Muscle of leg (tissue), 3 donors: ENCODE measurements at regions not wholly inside any gene's neighbourhood (a gene's known extent, or its start where the extent isn't known, plus 50 kb on each side); places are given as distances from the start of the nearest gene placed in this dataset.

ENCODE experiments used
- DNase-seq: peaks from one replicate; pipeline ENCODE4 v3.0.0; 2013
- H3K27ac ChIP-seq: one replicate; pipeline ENCODE4 v1.5.1; 2013; ENCODE audit warnings: mild to moderate bottlenecking, low read length, control low read depth
- H3K27me3 ChIP-seq: one replicate; pipeline ENCODE4 v1.6.1; 2013; ENCODE audit warnings: low read length; ENCODE audit not compliant: control insufficient read depth, insufficient read depth
- H3K36me3 ChIP-seq: one replicate; pipeline ENCODE4 v1.6.1; 2013; ENCODE audit warnings: low read length; ENCODE audit not compliant: control insufficient read depth, insufficient read depth
- H3K4me1 ChIP-seq: one replicate; pipeline ENCODE4 v1.6.1; 2013; ENCODE audit warnings: low read length; ENCODE audit not compliant: control insufficient read depth, insufficient read depth
- H3K4me3 ChIP-seq: one replicate; pipeline ENCODE4 v1.5.1; 2013; ENCODE audit warnings: low read length, control low read depth
- H3K9me3 ChIP-seq: replicated peaks from 2 replicates; pipeline ENCODE4 v1.6.1; 2013; ENCODE audit warnings: low read depth, low read length; ENCODE audit not compliant: control insufficient read depth
- WGBS: methylation state at CpG from one replicate; pipeline ENCODE4 v1.1.5; 2013; ENCODE audit warnings: missing lambda C conversion rate; ENCODE audit not compliant: insufficient coverage; 5-methylcytosine and 5-hydroxymethylcytosine counted together

DNA sequence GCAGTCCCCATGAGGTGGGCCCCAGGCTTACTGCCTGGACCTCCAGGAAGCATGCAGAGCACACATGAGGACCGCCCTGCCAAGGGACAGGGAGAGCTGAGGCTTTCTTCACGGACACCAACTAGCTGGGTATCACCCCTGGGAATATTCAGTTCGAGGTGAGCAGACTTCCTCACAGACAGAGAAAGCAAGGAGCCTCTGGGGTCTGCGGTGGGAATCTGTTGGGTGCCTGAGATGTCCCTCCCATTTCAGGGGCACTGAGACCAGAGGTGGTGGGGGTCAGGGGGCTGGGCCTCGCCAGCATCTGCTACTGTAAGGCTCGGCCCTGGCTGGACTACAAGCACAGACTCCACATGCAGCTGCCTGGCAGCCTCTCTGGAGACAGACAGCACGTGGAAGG is 74.3 kb upstream of the SYNDIG1 start:
- WGBS = 56% methylated on average over 6 of the region's 7 CpGs
- no peak for DNase-seq
- H3K27ac ChIP-seq = no peak overlapping the region
- no peaks in the 10 kb centered on the region for H3K36me3 ChIP-seq
- H3K4me1 ChIP-seq = no peaks in the 10 kb centered on the region
- no peak overlapping the region for H3K4me3 ChIP-seq
- no peaks in the 10 kb centered on the region for H3K9me3 ChIP-seq
- H3K27me3 ChIP-seq = peaks cover 4% of the 10 kb centered on the region

DNA sequence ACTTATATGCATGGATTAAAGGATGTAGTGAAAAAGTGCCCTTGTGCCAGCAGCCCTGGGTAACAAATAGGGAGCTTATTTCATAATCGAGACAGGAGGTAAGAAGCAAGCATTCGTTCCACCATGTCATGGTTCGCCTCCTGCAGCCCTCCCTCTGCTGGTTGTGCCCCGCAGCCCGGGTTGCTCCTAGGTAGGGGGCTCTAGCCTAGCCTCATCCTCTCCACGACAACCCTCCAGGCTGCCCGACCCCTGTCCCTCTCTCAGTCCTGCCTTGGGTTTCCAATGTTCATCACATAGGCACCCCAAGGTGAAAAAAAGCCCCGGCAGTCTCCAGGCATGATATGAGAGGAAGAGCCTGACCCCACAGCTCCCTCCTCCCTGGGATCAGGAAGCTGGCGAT is 75.5 kb upstream of the SYNDIG1 start:
- Histone ChIP-seq H3K4me1 (peaks cover 8% of the 10 kb centered on the region), H3K27ac (no peak overlapping the region), H3K9me3 (no peaks in the 10 kb centered on the region), H3K27me3 (peaks cover 7% of the 10 kb centered on the region), H3K4me3 (no peak overlapping the region), H3K36me3 (no peaks in the 10 kb centered on the region)
- no peak for DNase-seq
- WGBS = 63% methylated on average over 7 of the region's 9 CpGs

DNA sequence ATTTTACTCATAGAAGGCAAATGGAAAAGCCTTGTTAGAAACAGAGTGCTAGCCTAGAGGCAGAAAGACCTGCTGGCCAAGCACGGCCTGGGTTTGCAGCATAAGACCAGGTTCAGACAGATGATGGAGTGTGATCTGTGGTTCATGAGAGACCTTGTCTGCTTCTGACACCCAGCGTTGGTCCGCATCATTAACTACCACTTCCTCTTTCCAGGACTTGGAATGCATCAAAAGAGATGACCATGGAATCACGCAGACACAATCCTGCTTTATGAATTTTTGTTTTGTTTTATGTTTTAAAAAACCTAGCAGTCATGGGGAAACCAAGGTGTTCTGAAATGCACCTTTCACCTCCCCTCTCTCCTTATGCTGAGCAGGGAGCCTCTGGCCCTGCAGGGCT is 76.8 kb upstream of the SYNDIG1 start:
- 100% methylated on average over 1 of the region's 4 CpGs for WGBS
- H3K4me1 ChIP-seq = peaks cover 9% of the 10 kb centered on the region
- no peaks in the 10 kb centered on the region for H3K36me3 ChIP-seq
- peaks cover 7% of the 10 kb centered on the region for H3K27me3 ChIP-seq
- no peak for DNase-seq
- H3K9me3 ChIP-seq = no peaks in the 10 kb centered on the region
- no peak overlapping the region for H3K27ac ChIP-seq
- H3K4me3 ChIP-seq = no peak overlapping the region

DNA sequence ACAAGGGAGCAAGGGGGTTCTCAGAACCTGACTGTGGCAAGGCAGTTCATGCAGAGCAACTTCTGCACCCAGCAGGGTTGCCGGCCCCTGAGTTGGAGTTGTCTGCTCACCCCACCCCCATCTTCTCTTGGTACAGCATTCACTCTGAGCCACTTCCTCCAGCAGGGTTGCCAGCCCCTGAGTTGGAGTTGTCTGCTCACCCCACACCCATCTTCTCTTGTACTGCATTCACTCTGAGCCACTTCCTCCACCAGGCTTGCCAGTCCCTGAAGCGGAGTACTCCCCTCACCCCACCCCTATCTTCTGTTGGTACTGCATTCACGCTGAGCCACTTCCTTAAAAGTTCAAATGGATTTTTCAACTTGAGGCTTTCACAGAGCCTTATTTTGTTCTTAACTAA is 79.7 kb upstream of the SYNDIG1 start:
- H3K9me3 ChIP-seq = no peaks in the 10 kb centered on the region
- WGBS = 53% methylated on average over 2 of the region's 3 CpGs
- H3K4me3 ChIP-seq = no peak overlapping the region
- DNase-seq = peak; percentile 59
- peaks cover 9% of the 10 kb centered on the region for H3K4me1 ChIP-seq
- H3K36me3 ChIP-seq = no peaks in the 10 kb centered on the region
- H3K27ac ChIP-seq = no peak overlapping the region
- H3K27me3 ChIP-seq = peaks cover 4% of the 10 kb centered on the region

DNA sequence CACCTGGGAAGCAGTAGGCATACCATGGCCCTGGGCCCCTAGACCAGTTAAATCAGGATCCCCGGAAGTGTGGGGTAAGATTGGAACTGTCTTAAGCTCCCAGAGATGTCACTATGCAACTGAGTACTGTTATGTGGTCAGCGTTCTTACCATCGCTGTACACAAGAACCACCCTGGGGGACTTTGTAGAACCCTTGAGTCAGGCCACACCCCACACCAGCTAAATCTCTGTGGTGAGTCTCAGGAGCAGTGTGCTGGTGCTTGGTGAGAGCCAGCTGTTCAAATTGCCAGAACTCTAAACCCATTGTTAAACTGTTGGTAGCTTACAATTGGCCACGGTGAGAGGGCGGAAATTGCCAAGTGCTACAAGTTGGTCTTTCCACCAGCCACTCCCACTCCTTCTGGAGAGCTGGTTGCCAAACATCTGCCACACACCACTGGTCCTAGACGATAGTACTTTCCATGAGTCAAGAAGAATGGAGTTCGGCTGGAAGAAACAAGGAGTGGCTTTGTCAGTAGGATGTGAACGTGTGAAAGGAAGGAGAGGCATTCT is 80.5 kb upstream of the SYNDIG1 start:
- H3K9me3 ChIP-seq = no peaks in the 10 kb centered on the region
- peaks cover 4% of the 10 kb centered on the region for H3K27me3 ChIP-seq
- DNase-seq = peak; percentile 25
- 58% methylated on average over 3 of the region's 8 CpGs for WGBS
- no peak overlapping the region for H3K27ac ChIP-seq
- no peak overlapping the region for H3K4me3 ChIP-seq
- H3K36me3 ChIP-seq = no peaks in the 10 kb centered on the region
- peaks cover 9% of the 10 kb centered on the region for H3K4me1 ChIP-seq

DNA sequence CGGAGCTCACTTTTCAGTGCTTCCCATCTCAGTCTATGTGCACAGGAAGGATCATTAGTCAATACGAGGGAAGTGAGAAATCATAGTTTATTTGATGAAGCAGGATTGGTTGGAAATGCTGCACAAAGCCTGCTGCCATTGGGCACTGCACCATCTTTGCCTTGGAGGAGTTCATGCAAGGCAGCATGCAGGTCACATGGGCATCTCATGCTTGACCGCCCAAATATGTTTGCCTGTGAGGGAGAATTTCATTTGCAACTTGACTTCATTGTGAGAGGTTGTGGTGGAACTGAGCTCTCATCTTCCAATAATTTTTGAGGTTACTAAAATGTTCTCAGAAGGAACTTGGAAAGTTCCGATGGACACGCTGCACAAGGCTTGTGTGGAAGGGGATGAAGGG is 83.9 kb upstream of the SYNDIG1 start:
- WGBS = 81% methylated on average over 4 of the region's 5 CpGs
- H3K4me1 ChIP-seq = peaks cover 17% of the 10 kb centered on the region
- H3K27ac ChIP-seq = no peak overlapping the region
- DNase-seq = no peak
- no peaks in the 10 kb centered on the region for H3K36me3 ChIP-seq
- no peak overlapping the region for H3K4me3 ChIP-seq
- peaks cover 5% of the 10 kb centered on the region for H3K27me3 ChIP-seq
- no peaks in the 10 kb centered on the region for H3K9me3 ChIP-seq

DNA sequence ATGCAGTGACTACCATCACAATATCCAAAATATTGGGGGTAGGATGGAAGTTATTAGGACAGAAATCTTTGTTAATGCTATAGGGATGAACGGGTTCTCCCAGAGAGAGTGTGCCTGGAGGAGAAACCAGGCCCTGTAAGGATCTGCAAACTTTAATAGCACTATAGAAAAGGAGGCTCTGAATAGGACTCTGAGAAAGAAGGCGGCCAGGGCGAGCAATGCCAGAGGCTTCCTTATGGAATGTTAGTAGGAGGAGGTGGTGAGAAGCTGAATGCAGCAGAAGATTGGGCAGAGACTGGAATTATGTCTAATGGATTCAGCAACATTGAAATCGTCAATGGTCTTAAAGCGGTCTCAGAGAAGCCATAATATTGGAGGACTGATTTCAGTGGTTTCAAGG is 84.6 kb upstream of the SYNDIG1 start:
- Histone ChIP-seq H3K36me3 (no peaks in the 10 kb centered on the region), H3K9me3 (no peaks in the 10 kb centered on the region), H3K4me3 (no peak overlapping the region), H3K27me3 (peaks cover 5% of the 10 kb centered on the region), H3K27ac (no peak overlapping the region), H3K4me1 (peaks cover 18% of the 10 kb centered on the region)
- 72% methylated on average over 4 of the region's 5 CpGs for WGBS
- DNase-seq = no peak

DNA sequence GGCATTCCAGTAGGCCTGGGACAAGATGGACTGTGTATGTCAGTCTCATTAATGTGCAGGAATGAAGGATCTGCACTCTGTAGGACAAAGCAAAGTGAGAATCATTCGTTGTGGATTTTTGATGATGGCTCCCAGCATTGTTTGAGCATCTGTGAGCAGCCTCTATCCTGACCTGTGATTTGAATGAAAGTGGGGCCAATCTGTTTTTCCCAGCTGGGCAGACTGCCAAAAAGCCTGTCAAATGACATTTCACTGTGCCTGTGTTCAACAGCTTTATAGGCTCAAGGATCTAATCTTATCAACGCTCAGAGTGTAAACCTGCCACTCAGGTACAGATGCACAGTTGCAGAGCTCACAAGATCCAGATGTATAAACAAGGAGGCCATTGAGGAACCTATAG is 86.7 kb upstream of the SYNDIG1 start:
- no peaks in the 10 kb centered on the region for H3K9me3 ChIP-seq
- H3K4me1 ChIP-seq = peaks cover 15% of the 10 kb centered on the region
- no peak overlapping the region for H3K4me3 ChIP-seq
- 32% methylated on average over 2 of the region's 2 CpGs for WGBS
- peak; percentile 11 for DNase-seq
- no peaks in the 10 kb centered on the region for H3K36me3 ChIP-seq
- H3K27ac ChIP-seq = no peak overlapping the region
- peaks cover 2% of the 10 kb centered on the region for H3K27me3 ChIP-seq

DNA sequence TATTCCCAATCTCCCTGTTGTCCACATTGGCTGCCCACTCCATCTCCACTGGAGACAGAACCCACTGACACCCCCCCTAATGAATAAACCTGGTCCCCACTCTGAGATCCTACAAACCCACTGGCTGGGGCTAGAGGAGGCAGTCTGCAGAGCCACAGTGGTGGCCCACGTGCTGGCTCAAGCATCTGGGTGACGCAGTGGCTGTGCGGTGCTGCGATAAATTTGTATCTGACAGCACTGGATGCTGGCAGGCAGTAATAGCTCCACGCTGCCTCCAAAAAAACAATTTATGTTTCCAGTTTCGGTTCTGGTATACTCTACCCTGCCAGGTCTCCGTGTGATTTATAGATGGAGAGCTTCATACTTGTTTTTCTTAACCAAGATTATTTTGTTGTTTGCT is 87.1 kb upstream of the SYNDIG1 start:
- no peak overlapping the region for H3K4me3 ChIP-seq
- no peak for DNase-seq
- H3K27ac ChIP-seq = no peak overlapping the region
- peaks cover 2% of the 10 kb centered on the region for H3K27me3 ChIP-seq
- no peaks in the 10 kb centered on the region for H3K36me3 ChIP-seq
- H3K9me3 ChIP-seq = no peaks in the 10 kb centered on the region
- peaks cover 15% of the 10 kb centered on the region for H3K4me1 ChIP-seq
- 73% methylated on average over 3 of the region's 7 CpGs for WGBS

DNA sequence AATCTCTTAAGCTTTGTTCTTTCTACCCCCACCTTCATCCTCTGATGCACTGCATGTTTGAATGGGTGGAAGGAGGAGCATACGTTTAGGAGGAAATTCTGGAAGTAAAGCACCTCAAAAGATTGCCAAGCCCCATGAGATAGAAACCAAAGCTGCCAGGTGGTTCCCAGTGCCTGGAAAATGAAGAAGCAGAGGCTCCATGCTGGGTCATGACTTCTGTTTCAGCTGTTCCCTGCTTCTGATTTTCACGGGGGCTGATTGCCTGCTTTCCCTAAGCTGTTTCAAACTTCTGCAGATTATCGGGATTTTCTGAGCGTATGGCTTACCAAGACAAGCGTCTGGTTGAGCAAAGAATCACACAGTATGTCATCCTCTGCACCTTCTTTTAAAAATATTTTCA is 87.5 kb upstream of the SYNDIG1 start:
- Histone ChIP-seq H3K27ac (no peak overlapping the region), H3K4me3 (no peak overlapping the region), H3K4me1 (peaks cover 15% of the 10 kb centered on the region), H3K36me3 (no peaks in the 10 kb centered on the region), H3K27me3 (peaks cover 2% of the 10 kb centered on the region), H3K9me3 (no peaks in the 10 kb centered on the region)
- DNase-seq = peak; percentile 14
- 39% methylated on average over 3 of the region's 5 CpGs for WGBS

DNA sequence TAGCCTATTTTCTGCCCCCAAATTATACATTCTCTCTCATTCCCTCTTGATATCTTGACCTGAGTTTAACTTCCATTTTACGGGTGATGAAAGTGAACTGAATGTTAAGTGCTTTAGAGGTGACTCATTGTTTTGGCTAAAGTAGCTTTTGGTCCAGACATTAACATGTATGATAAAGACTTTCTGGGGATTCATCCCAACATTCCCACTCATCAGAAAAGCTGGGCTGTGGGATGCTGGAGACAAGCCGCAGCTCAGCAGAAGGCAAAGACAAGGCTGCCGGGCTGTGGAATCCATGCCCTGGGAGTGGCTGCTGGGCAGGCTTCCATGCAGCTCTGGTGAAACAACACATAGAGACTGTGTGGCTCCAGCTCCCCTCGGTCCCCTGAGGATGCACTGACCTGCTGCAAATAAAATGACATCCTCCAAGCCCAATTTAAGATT is 89.9 kb upstream of the SYNDIG1 start:
- no peak overlapping the region for H3K4me3 ChIP-seq
- no peaks in the 10 kb centered on the region for H3K9me3 ChIP-seq
- no peaks in the 10 kb centered on the region for H3K36me3 ChIP-seq
- H3K4me1 ChIP-seq = peaks cover 15% of the 10 kb centered on the region
- DNase-seq = peak; percentile 83
- 18% methylated on average over 2 of the region's 4 CpGs for WGBS
- peaks cover 2% of the 10 kb centered on the region for H3K27me3 ChIP-seq
- peak overlapping the region; percentile 35 for H3K27ac ChIP-seq
